H9 (cell line): ENCODE measurements at regions not wholly inside any gene's neighbourhood (a gene's known extent, or its start where the extent isn't known, plus 50 kb on each side); places are given as distances from the start of the nearest gene placed in this dataset.

Source experiments
- DNase-seq: peaks from one replicate; pipeline ENCODE4 v3.0.0-alpha.2; 2017
- H2AFZ ChIP-seq: one replicate; pipeline ENCODE4 v1.6.1; 2013; ENCODE audit warnings: mild to moderate bottlenecking, low read length, control low read depth, moderate library complexity
- H2AK5ac ChIP-seq: 2 replicates; pipeline ENCODE4 v1.6.1; 2013; ENCODE audit warnings: low read length, control low read depth, mixed read lengths; ENCODE audit not compliant: insufficient read length
- H2BK120ac ChIP-seq: one replicate; pipeline ENCODE4 v1.6.1; 2013; ENCODE audit warnings: low read depth, mild to moderate bottlenecking, low read length, control low read depth, inconsistent platforms; ENCODE audit not compliant: poor library complexity, severe bottlenecking
- H2BK12ac ChIP-seq: 2 replicates; pipeline ENCODE4 v1.6.1; 2013; ENCODE audit warnings: low read length, control low read depth, mixed read lengths, low read depth; ENCODE audit not compliant: insufficient read length
- H2BK15ac ChIP-seq: 2 replicates; pipeline ENCODE4 v1.6.1; 2013; ENCODE audit warnings: low read depth, low read length, control low read depth
- H2BK20ac ChIP-seq: one replicate; pipeline ENCODE4 v1.6.1; 2013; ENCODE audit warnings: low read depth, mild to moderate bottlenecking, low read length, control low read depth, inconsistent platforms; ENCODE audit not compliant: poor library complexity, severe bottlenecking
- H2BK5ac ChIP-seq: 2 replicates; pipeline ENCODE4 v1.6.1; 2013; ENCODE audit warnings: low read length, control low read depth, mixed read lengths; ENCODE audit not compliant: insufficient read length
- H3K14ac ChIP-seq: 2 replicates; pipeline ENCODE4 v1.6.1; 2013; ENCODE audit warnings: low read length, control low read depth; ENCODE audit not compliant: insufficient read depth
- H3K18ac ChIP-seq: 2 replicates; pipeline ENCODE4 v1.6.1; 2013; ENCODE audit warnings: low read depth, mild to moderate bottlenecking, mixed read lengths, low read length, control low read depth; ENCODE audit not compliant: insufficient read length
- H3K23ac ChIP-seq: 2 replicates; pipeline ENCODE4 v1.6.1; 2013; ENCODE audit warnings: low read length, control low read depth, mixed read lengths, low read depth; ENCODE audit not compliant: insufficient read length
- H3K23me2 ChIP-seq: 2 replicates; pipeline ENCODE4 v1.6.1; 2013; ENCODE audit warnings: low read depth, mild to moderate bottlenecking, mixed read lengths, low read length, control low read depth; ENCODE audit not compliant: insufficient read length, poor library complexity, severe bottlenecking
- H3K27ac ChIP-seq: 2 replicates; pipeline ENCODE4 v1.5.1; 2013; ENCODE audit warnings: low read length, control low read depth, mixed read lengths, low read depth; ENCODE audit not compliant: insufficient read length
- H3K27me3 ChIP-seq: 2 replicates; pipeline ENCODE4 v1.6.1; 2013; ENCODE audit warnings: low read length, control low read depth, inconsistent platforms; ENCODE audit not compliant: insufficient read depth
- H3K4ac ChIP-seq: 2 replicates; pipeline ENCODE4 v1.6.1; 2013; ENCODE audit warnings: low read depth, mild to moderate bottlenecking, control low read depth, inconsistent platforms, low read length, moderate library complexity
- H3K4me1 ChIP-seq: 2 replicates; pipeline ENCODE4 v1.6.1; 2013; ENCODE audit warnings: low read length, control low read depth, inconsistent platforms; ENCODE audit not compliant: insufficient read depth
- H3K4me2 ChIP-seq: 2 replicates; pipeline ENCODE4 v1.6.1; 2013; ENCODE audit warnings: low read length, control low read depth, mixed read lengths; ENCODE audit not compliant: insufficient read length, insufficient read depth
- H3K56ac ChIP-seq: 2 replicates; pipeline ENCODE4 v1.6.1; 2013; ENCODE audit warnings: low read depth, mild to moderate bottlenecking, mixed read lengths, low read length, control low read depth; ENCODE audit not compliant: insufficient read length
- H3K79me1 ChIP-seq: 2 replicates; pipeline ENCODE4 v1.6.1; 2013; ENCODE audit warnings: low read depth, mild to moderate bottlenecking, moderate library complexity, low read length, control low read depth, inconsistent platforms; ENCODE audit not compliant: insufficient read depth, poor library complexity, severe bottlenecking
- H3K79me2 ChIP-seq: 2 replicates; pipeline ENCODE4 v1.6.1; 2013; ENCODE audit warnings: low read length, control low read depth, inconsistent platforms; ENCODE audit not compliant: insufficient read depth
- H3K9ac ChIP-seq: 2 replicates; pipeline ENCODE4 v1.6.1; 2013; ENCODE audit warnings: low read length, control low read depth, mixed read lengths; ENCODE audit not compliant: insufficient read length; ENCODE audit errors: extremely low read depth
- H3K9me3 ChIP-seq: one replicate; pipeline ENCODE4 v1.6.1; 2013; ENCODE audit warnings: low read depth, low read length, inconsistent platforms; ENCODE audit not compliant: control insufficient read depth
- H3T11ph ChIP-seq: one replicate; pipeline ENCODE4 v1.6.1; 2013; ENCODE audit warnings: mild to moderate bottlenecking, low read length, control low read depth, inconsistent platforms
- H4K20me1 ChIP-seq: one replicate; pipeline ENCODE4 v1.6.1; 2013; ENCODE audit not compliant: control insufficient read depth, insufficient read length, insufficient read depth
- H4K5ac ChIP-seq: 2 replicates; pipeline ENCODE4 v1.6.1; 2013; ENCODE audit warnings: low read depth, mild to moderate bottlenecking, mixed read lengths, low read length, control low read depth; ENCODE audit not compliant: insufficient read length
- H4K8ac ChIP-seq: replicated peaks from 2 replicates; pipeline ENCODE4 v1.6.1; 2013; ENCODE audit warnings: low read length, control low read depth, mixed read lengths, low read depth; ENCODE audit not compliant: insufficient read length
- H4K91ac ChIP-seq: 2 replicates; pipeline ENCODE4 v1.6.1; 2013; ENCODE audit warnings: low read depth, mild to moderate bottlenecking, moderate library complexity, mixed read lengths, low read length, control low read depth; ENCODE audit not compliant: insufficient read length
- H3K27ac Mint-ChIP-seq, 3 experiments: 2 replicates in 2 of 3; 3 replicates in 1 of 3; pipeline ENCODE4 v1.8.0; 2020 to 2021; ENCODE audit warnings: mixed read lengths in 3 of 3, mild to moderate bottlenecking in 1 of 3, moderate library complexity in 1 of 3
- H3K27me3 Mint-ChIP-seq: 2 replicates; pipeline ENCODE4 v1.8.0; 2021; ENCODE audit warnings: low read depth, mild to moderate bottlenecking, moderate library complexity, mixed read lengths
- H3K36me3 Mint-ChIP-seq, 3 experiments: 2 replicates in 2 of 3; 3 replicates in 1 of 3; pipeline ENCODE4 v1.8.0; 2020 to 2021; ENCODE audit warnings: low read depth in 3 of 3, mixed read lengths in 3 of 3; ENCODE audit not compliant: insufficient read depth in 1 of 3
- H3K4me1 Mint-ChIP-seq, 2 experiments: 2 replicates each; pipeline ENCODE4 v1.8.0; 2020; ENCODE audit warnings: mixed read lengths in 2 of 2
- H3K4me3 Mint-ChIP-seq, 2 experiments: 2 replicates in 1 of 2; 3 replicates in 1 of 2; pipeline ENCODE4 v1.8.0; 2020 to 2021; ENCODE audit warnings: mild to moderate bottlenecking in 2 of 2, mixed read lengths in 2 of 2, moderate library complexity in 1 of 2
- H3K9me3 Mint-ChIP-seq, 2 experiments: 2 replicates in 1 of 2; 3 replicates in 1 of 2; pipeline ENCODE4 v1.8.0; 2020; ENCODE audit warnings: mild to moderate bottlenecking in 2 of 2, mixed read lengths in 2 of 2, moderate library complexity in 1 of 2
- CTCF ChIP-seq: fragments of 200-600 bp; sonication (generic); conservative IDR thresholded peaks from 3 replicates; pipeline ENCODE4 v1.8.0; 2021; ENCODE audit warnings: antibody characterized with exemption, mild to moderate bottlenecking
- whole genome bisulfite sequencing: extraction: QIAGEN DNeasy Blood & Tissue Kit; methylation state at CpG from one replicate; pipeline ENCODE4 v1.1.7; 2013; ENCODE audit warnings: missing lambda C conversion rate, low lambda C conversion rate, mixed read lengths; ENCODE audit not compliant: insufficient read length; ENCODE audit errors: extremely low coverage; 5-methylcytosine and 5-hydroxymethylcytosine counted together

GRCh38 chr2:123687064-123687463 lies 338.0 kb upstream of the CNTNAP5 start:
- H2BK5ac ChIP-seq: no peak overlapping the region

More at GRCh38 chr2:123687064-123687463, 338.0 kb upstream of the CNTNAP5 start:
- H3K27me3 ChIP-seq: no peaks in the 10 kb centered on the region
- H3K9ac ChIP-seq: no peak overlapping the region
- TF ChIP-seq CTCF: no peak
- no peak overlapping the region for H3K23ac ChIP-seq
- peak overlapping the region in 1 of 3 experiments; percentile 52; a peak in 1 of 7 replicates for H3K27ac Mint-ChIP-seq
- H3K4me1 Mint-ChIP-seq: peaks cover 4% of the 10 kb centered on the region in 2 experiments
- H4K20me1 ChIP-seq: no peaks in the 10 kb centered on the region
- H3K56ac ChIP-seq: no peak overlapping the region
- peaks cover 8 to 15% (median 13%) of the 10 kb centered on the region in 3 experiments; a peak in 5 of 7 replicates for H3K36me3 Mint-ChIP-seq
- H3K9me3 Mint-ChIP-seq: peaks cover 7 to 24% of the 10 kb centered on the region in 2 experiments; a peak in 4 of 5 replicates
- H3K18ac ChIP-seq: no peak overlapping the region
- H3K27ac ChIP-seq: no peak overlapping the region
- H3K23me2 ChIP-seq: no peaks in the 10 kb centered on the region
- no peak overlapping the region for H2AFZ ChIP-seq
- H3K79me2 ChIP-seq: no peaks in the 10 kb centered on the region
- no peak overlapping the region for H2BK20ac ChIP-seq
- H3K4me1 ChIP-seq: no peaks in the 10 kb centered on the region; the same call in 1 of the 2 replicates
- no peak overlapping the region for H2BK120ac ChIP-seq
- no peak overlapping the region for H3K4me3 Mint-ChIP-seq
- no peak for DNase-seq
- H3T11ph ChIP-seq: no peak overlapping the region
- H4K8ac ChIP-seq: no peak overlapping the region
- H3K4me2 ChIP-seq: no peak overlapping the region
- no peak overlapping the region for H2BK12ac ChIP-seq
- no peak overlapping the region for H2AK5ac ChIP-seq
- no CpG with 5 or more reads among the region's 11 CpGs for WGBS
- H3K27me3 Mint-ChIP-seq: peaks cover 5% of the 10 kb centered on the region
- H4K5ac ChIP-seq: no peak overlapping the region
- H3K4ac ChIP-seq: no peak overlapping the region
- no peaks in the 10 kb centered on the region for H3K9me3 ChIP-seq
- H3K14ac ChIP-seq: no peak overlapping the region
- no peak overlapping the region for H4K91ac ChIP-seq
- no peak overlapping the region for H2BK15ac ChIP-seq
- no peaks in the 10 kb centered on the region for H3K79me1 ChIP-seq
